ENCODE measurements at regions not wholly inside any gene's neighbourhood (a gene's known extent, or its start where the extent isn't known, plus 50 kb on each side); places are given as distances from the start of the nearest gene placed in this dataset.

- TF ChIP-seq REST (IDR thresholded peaks at IDR 0.05; ENCODE audit: low read depth) (no peak), EZH2 (IDR thresholded peaks at IDR 0.05) (no peak), ZNF274 (IDR thresholded peaks at IDR 0.05; ENCODE audit: low read depth, low read length) (no peak)
Observed at GRCh38 chr3:153679714-153680113, 441.5 kb upstream of the ARHGEF26 start (continued).

DNA sequence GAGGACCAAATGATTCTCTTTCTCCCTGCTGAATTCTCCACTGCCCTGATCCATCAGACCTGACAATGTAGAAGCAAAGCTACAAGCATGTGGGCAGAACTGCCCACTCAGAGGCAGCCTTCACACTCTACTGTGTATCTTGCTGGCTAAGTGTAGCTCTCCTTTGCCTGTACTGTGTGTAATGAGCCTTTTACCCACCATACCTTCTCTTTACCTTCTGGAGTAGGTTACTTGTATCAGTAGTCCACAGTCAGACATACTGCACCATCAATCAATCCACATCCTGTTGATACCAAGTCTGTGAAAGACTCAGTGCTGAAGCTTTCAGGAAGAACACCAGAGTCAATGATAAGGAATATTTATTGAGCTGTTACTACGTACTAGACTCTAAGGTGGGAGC, 440.7 kb upstream of the ARHGEF26 start:
- Histone ChIP-seq H3K36me3 (ENCODE audit: control insufficient read depth in 1 of 2, insufficient read depth in 2 of 2, low read length in 2 of 2) (no peaks in the 10 kb centered on the region), H3K4me1 (ENCODE audit: control insufficient read depth in 1 of 2, insufficient read depth in 2 of 2, low read length in 2 of 2) (no peaks in the 10 kb centered on the region), H3K4me2 (ENCODE audit: low read length) (no peak overlapping the region), H3K4me3 (replicated peaks in 1 of 2; ENCODE audit: low read depth in 1 of 2, low read length in 2 of 2) (no peak overlapping the region), H3K27ac (ENCODE audit: low read depth, low read length) (no peak overlapping the region), H3K9me3 (ENCODE audit: control insufficient read depth in 1 of 2, insufficient read depth in 1 of 2, low read depth in 1 of 2, low read length in 2 of 2) (no peaks in the 10 kb centered on the region), H3K79me2 (ENCODE audit: insufficient read depth, low read length) (no peaks in the 10 kb centered on the region), H4K20me1 (ENCODE audit: insufficient read depth) (no peaks in the 10 kb centered on the region), H2AFZ (ENCODE audit: low read depth, low read length, poor library complexity, severe bottlenecking) (no peak overlapping the region), H3K9me2 (ENCODE audit: insufficient read depth) (no peaks in the 10 kb centered on the region), H3K9ac (ENCODE audit: low read length) (no peak overlapping the region), H3K27me3 (ENCODE audit: insufficient read depth, low read length) (no peaks in the 10 kb centered on the region)
- POLR2A ChIA-PET = no interaction called here
- RAD21 ChIA-PET (ENCODE audit: low non-redundant PET in 1 of 2, low total read pairs in 2 of 2, uncharacterized antibody in 2 of 2, unreplicated experiment in 2 of 2) = no interaction called here
- no TSS peak for BruUV-seq (replicated peaks)
- CTCF ChIA-PET = interaction anchor here (2.0 kb wide), 1 partner anchor 11 kb away, joined by 6 read pairs; no protein-coding TSS in a partner anchor
- ATAC-seq = no peak
- no peak for DNase-seq (ENCODE audit: low read depth, low spot score)
- TF ChIP-seq SRF (IDR thresholded peaks at IDR 0.05; ENCODE audit: low read depth) (no peak), TCF7L2 (IDR thresholded peaks at IDR 0.05; ENCODE audit: borderline replicate concordance, extremely low read depth, insufficient read depth, insufficient read length) (no peak), SIN3A (IDR thresholded peaks at IDR 0.05; ENCODE audit: low read depth) (no peak), ELF1 (IDR thresholded peaks at IDR 0.05; ENCODE audit: borderline replicate concordance, low read depth) (no peak), SP1 (IDR thresholded peaks at IDR 0.05; ENCODE audit: low read depth) (no peak), ATF3 (IDR thresholded peaks at IDR 0.05) (no peak), CTCF (IDR thresholded peaks at IDR 0.05 in 2 of 3, conservative IDR thresholded peaks at IDR 0.05 in 1 of 3; ENCODE audit: borderline replicate concordance in 1 of 3, insufficient read depth in 1 of 3, low read depth in 2 of 3, low read length in 2 of 3) (no peak), CEBPB (IDR thresholded peaks at IDR 0.05; ENCODE audit: low read depth) (no peak), ZNF274 (IDR thresholded peaks at IDR 0.05; ENCODE audit: low read depth, low read length) (no peak), ZBTB33 (IDR thresholded peaks at IDR 0.05; ENCODE audit: extremely low read depth, insufficient replicate concordance, low read length) (no peak), EZH2phosphoT487 (IDR thresholded peaks at IDR 0.05; ENCODE audit: borderline replicate concordance) (no peak), YY1 (IDR thresholded peaks at IDR 0.05; ENCODE audit: extremely low read depth, insufficient replicate concordance, low read depth, low read length) (no peak)
- TF ChIP-seq, protein P1, sequence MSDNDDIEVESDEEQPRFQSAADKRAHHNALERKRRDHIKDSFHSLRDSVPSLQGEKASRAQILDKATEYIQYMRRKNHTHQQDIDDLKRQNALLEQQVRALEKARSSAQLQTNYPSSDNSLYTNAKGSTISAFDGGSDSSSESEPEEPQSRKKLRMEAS (IDR thresholded peaks at IDR 0.05) = no peak
- intact Hi-C loops (cut with micrococcal nuclease) = no loop called here

All from HCT116 (cell line).